A673 (cell line): ENCODE measurements at regions not wholly inside any gene's neighbourhood (a gene's known extent, or its start where the extent isn't known, plus 50 kb on each side); places are given as distances from the start of the nearest gene placed in this dataset.

ENCODE experiments used
- EZH2 ChIP-seq: fragments of 200-600 bp; sonication (generic); IDR thresholded peaks from 2 replicates; pipeline ENCODE4 v1.6.1; 2017; ENCODE audit warnings: borderline replicate concordance, low read depth, mild to moderate bottlenecking, mixed read lengths, antibody characterized with exemption, low read length; ENCODE audit not compliant: poor library complexity, severe bottlenecking
- TF ChIP-seq, protein P1 (sequence below): fragments of 300-800, 200-600 bp; sonication (generic); conservative IDR thresholded peaks from 2 replicates; pipeline ENCODE4 v1.5.1; 2017; ENCODE audit warnings: low read depth, mild to moderate bottlenecking, antibody characterized with exemption, low read length, moderate library complexity, mixed read lengths

DNA sequence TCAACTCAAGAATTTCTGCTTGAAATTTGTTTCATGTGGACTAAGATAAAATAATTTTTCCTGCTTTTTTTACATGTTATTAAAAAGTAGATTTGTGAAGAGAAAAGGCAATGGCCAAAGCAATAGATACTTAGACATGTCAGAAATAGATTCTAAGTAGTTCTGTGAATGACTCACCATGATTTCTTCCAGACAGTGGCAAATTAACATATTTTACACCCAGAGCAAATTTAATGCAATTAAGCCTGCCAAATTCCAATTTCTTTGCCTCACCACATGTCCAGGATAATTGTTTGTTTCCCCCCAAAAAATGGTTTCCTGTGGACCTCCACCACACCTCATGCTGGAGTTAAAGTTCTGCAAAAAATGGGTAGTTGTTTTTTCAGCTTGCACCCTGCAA lies 651.4 kb downstream of the CETN3 start:
- TF ChIP-seq, protein P1, sequence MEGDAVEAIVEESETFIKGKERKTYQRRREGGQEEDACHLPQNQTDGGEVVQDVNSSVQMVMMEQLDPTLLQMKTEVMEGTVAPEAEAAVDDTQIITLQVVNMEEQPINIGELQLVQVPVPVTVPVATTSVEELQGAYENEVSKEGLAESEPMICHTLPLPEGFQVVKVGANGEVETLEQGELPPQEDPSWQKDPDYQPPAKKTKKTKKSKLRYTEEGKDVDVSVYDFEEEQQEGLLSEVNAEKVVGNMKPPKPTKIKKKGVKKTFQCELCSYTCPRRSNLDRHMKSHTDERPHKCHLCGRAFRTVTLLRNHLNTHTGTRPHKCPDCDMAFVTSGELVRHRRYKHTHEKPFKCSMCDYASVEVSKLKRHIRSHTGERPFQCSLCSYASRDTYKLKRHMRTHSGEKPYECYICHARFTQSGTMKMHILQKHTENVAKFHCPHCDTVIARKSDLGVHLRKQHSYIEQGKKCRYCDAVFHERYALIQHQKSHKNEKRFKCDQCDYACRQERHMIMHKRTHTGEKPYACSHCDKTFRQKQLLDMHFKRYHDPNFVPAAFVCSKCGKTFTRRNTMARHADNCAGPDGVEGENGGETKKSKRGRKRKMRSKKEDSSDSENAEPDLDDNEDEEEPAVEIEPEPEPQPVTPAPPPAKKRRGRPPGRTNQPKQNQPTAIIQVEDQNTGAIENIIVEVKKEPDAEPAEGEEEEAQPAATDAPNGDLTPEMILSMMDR = no peak
- TF ChIP-seq EZH2 = no peak
